Activated naive CD4-positive, alpha-beta T cell treated with anti-CD3 and anti-CD28 coated beads, Interleukin-2, amount 50 U/mL, for 72 hours (primary cell): ENCODE measurements at regions not wholly inside any gene's neighbourhood (a gene's known extent, or its start where the extent isn't known, plus 50 kb on each side); places are given as distances from the start of the nearest gene placed in this dataset.

ENCODE experiments used
- ATAC-seq, 2 donors: fragments of 150-1000 bp; cut with Tn5 transposase; 2 replicates each; pipeline ENCODE4 v1.10.0; 2021; ENCODE audit warnings: mild to moderate bottlenecking in 2 of 2, moderate library complexity in 2 of 2
- DNase-seq, 2 donors: peaks; one replicate each; pipeline ENCODE4 v3.0.0; 2021 to 2022; ENCODE audit warnings: low spot score in 2 of 2
- H3K27ac Mint-ChIP-seq, 2 donors: one replicate each; pipeline ENCODE4 v1.8.0; 2022; ENCODE audit warnings: mild to moderate bottlenecking in 2 of 2, mixed read lengths in 2 of 2
- H3K36me3 Mint-ChIP-seq, 2 donors: one replicate each; pipeline ENCODE4 v1.8.0; 2022; ENCODE audit warnings: mixed read lengths in 2 of 2
- H3K9me3 Mint-ChIP-seq, 2 donors: one replicate each; pipeline ENCODE4 v1.8.0; 2022; ENCODE audit warnings: mixed read lengths in 2 of 2

DNA sequence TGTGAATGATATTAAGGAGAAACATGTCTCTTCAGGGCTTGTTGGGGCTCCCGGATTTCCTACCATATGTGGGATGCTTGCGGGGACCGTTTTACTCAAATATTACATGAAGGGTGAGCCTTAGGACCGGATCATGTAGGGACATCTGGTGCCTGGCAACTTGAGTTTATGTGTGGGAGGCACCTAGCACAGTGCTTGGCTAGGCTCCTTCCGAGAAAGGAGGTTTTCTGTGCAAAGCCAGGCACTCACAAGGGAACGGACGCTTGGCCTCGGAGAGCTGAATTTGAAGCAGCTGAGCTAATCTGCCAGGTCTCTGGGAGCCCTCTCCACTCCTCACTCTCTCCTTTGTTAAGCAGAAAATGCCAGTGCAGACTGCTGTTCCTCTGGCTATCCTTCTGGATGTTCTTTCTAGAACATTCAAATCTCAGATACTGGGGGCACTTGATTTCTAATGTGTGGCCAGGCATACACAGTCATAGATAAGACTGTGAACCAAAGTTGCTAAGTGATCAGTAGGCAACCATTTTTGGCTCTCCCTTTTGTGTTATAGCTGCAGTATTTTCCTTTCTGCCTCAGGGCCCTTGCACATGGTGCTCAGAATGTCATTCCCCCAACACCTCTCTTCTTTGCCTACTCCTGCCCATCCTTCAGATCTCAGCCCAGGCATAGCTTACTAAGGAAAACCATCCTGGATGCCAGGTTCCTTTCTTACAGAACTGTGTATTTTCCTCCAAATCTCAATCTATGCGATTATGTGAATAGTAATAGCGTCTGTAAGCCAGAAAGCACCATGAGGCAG, 216.6 kb upstream of the CSF3R start:
- no peak for ATAC-seq
- H3K9me3 Mint-ChIP-seq = no peaks in the 10 kb centered on the region
- no peaks in the 10 kb centered on the region for H3K36me3 Mint-ChIP-seq
- no peak for DNase-seq
- H3K27ac Mint-ChIP-seq = no peak overlapping the region

DNA sequence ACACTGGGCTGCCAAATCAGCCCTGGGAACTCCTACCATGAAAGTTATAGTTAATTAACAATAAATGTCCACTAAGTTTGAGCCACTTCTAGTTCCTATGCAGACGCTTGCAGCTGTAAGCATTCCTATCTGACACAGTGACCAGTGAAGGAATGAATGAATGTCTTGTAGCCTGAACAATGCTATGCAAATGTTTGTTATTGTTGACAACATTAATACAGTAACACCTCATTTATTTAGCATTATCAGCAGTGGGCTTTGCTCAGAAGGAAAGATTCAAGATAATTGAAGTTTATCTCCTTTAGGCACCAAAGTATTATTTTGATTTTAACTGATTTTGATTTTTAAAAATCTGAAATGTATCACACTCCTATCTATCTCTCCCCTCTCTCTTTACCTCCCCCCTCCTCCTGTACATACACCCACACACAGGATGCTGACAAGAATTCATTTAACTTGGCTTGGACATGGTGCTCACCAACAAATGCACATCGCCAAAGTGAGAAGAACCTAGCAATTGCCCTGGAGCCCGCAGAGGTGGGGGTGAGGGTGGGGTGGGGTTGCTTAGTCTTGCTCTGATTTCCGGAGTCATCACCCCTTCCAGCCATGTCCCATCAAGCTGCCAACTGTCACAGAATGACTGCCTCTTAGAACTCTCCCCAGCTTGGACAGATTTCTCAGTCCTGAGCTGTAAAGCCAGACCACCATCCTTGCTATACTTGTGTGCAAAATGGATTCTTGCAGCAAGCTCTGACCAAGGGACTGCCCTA, 215.3 kb upstream of the CSF3R start:
- H3K27ac Mint-ChIP-seq = no peak overlapping the region
- ATAC-seq = no peak
- H3K36me3 Mint-ChIP-seq = no peaks in the 10 kb centered on the region
- no peak for DNase-seq
- H3K9me3 Mint-ChIP-seq = no peaks in the 10 kb centered on the region

DNA sequence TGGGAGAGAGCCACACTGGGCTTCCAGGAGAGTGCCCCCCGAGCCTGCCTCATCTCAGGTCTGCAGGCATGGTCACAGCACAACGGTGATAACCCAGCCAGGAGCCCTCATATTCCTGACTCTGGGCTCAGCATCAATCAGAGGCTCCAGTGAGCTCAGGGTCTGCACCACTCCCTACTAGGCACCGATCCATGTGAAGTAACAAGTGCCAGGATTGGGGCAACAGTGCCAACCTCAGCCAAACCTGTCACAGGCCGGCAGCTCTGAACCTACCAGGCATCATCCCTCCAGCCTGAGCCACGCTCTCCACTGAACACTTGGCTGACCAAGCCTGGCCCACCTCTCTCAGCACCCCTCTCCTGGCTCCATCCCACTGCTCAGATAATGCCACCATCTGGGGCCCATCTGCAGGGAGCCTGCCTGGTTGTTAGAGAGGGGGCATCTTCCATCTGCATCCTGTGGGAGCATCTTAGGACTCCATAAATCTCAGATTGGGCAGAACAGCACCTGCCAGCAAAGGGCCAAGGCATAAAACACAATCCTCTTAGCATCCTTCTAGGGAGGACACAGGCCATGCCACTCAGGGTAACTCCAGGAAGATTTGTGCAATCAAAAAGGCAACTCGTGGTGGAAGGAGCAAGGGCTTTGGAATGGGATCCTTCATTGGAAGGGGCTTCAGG, 213.7 kb upstream of the CSF3R start:
- no peaks in the 10 kb centered on the region for H3K36me3 Mint-ChIP-seq
- ATAC-seq (no peak), DNase-seq (no peak)
- no peaks in the 10 kb centered on the region for H3K9me3 Mint-ChIP-seq
- no peak overlapping the region for H3K27ac Mint-ChIP-seq

DNA sequence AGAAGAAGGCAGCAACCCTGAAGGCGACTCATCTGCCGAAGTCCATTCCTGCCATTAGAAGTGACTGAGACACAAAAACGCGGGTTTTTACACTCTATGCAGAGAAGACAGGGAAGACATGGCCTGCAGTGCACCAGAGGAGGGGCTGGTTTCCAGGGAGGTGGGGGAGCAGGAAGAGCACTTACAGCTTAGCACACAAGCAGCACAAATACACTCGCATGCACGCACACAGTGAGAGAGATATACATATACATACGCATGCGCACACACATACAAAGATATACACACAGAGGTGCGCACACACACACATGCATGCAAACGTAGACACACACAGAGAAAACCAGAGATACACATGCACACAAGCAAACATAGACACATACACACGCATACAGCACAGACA, 210.9 kb upstream of the CSF3R start:
- ATAC-seq (no peak), DNase-seq (no peak)
- no peaks in the 10 kb centered on the region for H3K9me3 Mint-ChIP-seq
- H3K36me3 Mint-ChIP-seq = no peaks in the 10 kb centered on the region
- no peak overlapping the region for H3K27ac Mint-ChIP-seq

DNA sequence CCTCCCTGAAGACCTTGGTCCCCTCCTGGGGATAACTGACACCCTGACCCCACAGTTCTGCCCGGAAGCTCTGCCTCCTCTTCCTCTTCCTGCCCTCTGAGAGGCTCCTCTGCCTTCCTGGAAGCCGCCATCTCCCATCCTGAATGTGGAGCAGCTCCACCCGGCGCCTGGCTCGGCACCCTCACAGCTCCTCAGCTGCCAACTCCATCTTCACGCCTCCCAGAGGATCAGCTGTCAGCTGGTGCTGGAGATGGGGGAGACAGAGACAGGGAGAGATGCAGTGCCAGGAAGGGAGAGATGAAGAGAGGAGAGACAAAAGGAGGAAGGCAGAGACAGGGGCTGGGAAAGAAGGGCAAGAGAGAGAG, 210.4 kb upstream of the CSF3R start:
- no peaks in the 10 kb centered on the region for H3K36me3 Mint-ChIP-seq
- H3K27ac Mint-ChIP-seq = peak overlapping the region in 1 of 2 donors; percentile 58
- no peaks in the 10 kb centered on the region for H3K9me3 Mint-ChIP-seq
- ATAC-seq (no peak), DNase-seq (no peak)

DNA sequence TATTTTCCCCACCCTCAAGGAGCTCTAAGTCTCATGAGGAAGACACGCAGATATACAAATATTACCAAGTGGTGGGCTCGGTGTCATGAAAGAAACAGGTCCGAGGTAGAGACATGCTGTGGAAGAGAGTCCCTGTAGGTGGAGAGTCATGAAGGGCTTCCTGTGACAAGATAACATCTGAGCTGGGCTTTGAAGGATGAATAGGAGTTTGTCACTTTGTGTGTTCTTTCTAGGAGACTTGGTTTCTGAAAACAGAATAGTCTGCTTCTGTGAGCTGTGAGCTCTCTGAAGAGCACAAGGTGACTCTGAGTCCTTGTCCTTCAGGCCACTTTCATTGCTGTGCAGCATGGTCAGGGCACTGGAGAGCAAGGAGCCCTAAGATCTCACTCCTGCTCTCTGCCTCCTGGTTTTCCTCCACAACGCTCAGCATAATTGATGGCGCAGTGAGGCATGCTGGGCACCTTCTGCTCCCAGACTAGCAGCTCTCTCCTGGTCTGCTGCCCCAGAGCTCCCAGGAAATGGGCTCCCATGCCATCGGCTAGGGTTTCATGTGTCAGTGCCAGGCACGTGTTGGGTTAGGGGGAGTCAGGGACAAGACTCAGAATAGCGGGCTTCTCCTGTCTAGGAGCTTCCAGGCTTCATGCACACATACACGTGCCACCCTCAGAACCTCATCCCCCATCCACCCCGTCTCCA, 209.9 kb upstream of the CSF3R start:
- H3K36me3 Mint-ChIP-seq = no peaks in the 10 kb centered on the region
- no peaks in the 10 kb centered on the region for H3K9me3 Mint-ChIP-seq
- ATAC-seq = no peak

DNA sequence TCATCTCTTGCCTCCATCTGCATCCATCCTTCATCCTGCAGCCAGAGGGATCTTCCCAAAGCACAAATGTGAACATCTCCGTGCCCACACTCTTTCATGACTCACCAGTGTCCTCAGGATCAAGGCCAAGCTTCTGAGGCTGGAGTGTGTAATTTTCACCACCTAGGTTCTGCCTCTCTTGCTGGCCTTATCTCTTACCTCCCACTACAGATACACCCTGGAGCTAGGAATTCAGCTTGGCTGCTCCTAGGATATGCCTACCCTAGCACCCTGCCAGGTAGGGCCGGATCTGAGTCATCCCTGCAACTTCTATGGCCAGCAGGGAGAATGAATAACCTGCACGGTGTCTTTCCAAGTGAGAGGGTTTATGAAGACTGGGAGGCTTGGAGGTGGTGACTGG, 208.7 kb upstream of the CSF3R start:
- Mint-ChIP-seq H3K27ac (no peak overlapping the region), H3K36me3 (no peaks in the 10 kb centered on the region), H3K9me3 (no peaks in the 10 kb centered on the region)
- ATAC-seq = no peak
- no peak for DNase-seq

More for the DNA sequence above, 209.9 kb upstream of the CSF3R start:
- no peak overlapping the region for H3K27ac Mint-ChIP-seq
- no peak for DNase-seq

DNA sequence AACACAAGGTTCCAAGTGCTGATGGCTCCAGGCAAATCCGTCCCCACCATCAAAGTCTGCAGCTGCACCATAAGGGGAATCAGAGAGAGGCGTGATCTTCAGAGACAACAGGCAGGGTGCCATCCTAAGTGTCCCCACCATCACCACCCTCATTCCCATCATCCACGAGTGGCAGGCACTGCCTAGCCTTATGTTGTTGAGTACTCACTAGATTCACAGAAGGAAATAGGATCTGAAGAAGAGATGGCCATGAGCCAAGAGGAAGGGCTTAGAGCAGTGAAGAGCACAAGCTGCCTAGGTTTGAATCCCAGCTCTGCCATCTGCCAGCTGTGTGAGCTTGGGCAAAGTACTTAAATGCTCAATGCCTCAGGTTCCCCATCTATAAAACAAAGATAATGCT, 207.3 kb upstream of the CSF3R start:
- H3K9me3 Mint-ChIP-seq = no peaks in the 10 kb centered on the region

DNA sequence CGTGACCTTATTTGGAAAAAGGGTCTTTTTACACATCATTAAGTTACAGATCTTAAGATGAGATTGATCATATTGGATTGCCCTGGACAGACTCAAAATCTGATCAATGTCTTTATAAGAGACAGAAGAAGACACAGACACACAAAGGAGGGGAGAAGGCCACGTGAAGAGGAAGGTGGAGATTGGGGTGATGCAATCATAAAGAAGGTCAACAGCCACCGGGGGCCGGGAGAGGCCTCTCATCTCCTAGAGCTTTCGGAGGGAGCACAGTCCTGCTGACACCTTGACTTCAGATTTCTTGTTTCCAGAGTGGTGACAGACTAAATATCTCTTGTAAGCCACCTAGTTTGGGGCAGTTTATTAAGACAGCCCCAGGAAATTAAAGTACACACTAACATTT, 204.6 kb upstream of the CSF3R start:
- Mint-ChIP-seq H3K9me3 (no peaks in the 10 kb centered on the region), H3K36me3 (no peaks in the 10 kb centered on the region), H3K27ac (no peak overlapping the region)
- ATAC-seq (no peak), DNase-seq (no peak)

More for the DNA sequence above, 207.3 kb upstream of the CSF3R start:
- Mint-ChIP-seq H3K27ac (no peak overlapping the region), H3K36me3 (no peaks in the 10 kb centered on the region)
- ATAC-seq = no peak
- DNase-seq = no peak

DNA sequence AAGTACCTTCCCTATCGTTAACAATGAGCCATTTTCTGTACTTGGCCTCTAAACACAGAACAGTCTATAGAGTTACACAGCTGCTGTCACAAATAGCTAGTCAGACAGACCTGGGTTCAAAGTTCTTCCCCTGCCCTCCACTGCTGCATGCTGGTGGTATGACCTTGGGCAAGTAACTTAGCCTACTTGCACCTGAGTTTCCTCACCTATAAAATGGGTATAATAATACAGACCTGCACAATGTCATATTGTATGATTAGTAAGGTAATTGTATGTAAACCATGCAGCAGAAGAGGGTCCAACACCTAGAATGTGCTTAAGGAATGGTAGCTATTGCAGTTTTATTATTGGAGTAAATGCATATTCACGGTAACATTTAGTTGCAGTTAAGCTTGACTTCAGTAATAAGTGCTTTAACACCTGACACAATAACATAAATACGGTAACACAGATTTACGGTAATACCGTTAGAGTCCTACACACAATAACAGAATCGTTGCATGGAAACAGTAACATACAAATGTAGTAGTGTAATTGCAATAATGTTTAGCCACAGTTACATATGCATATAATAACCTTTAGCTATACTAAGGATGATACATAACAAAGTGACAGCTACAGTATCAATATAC, 193.3 kb upstream of the CSF3R start:
- Mint-ChIP-seq H3K9me3 (peaks cover 0 to 3% of the 10 kb centered on the region in 2 donors), H3K27ac (no peak overlapping the region), H3K36me3 (no peaks in the 10 kb centered on the region)
- DNase-seq (no peak), ATAC-seq (no peak)

DNA sequence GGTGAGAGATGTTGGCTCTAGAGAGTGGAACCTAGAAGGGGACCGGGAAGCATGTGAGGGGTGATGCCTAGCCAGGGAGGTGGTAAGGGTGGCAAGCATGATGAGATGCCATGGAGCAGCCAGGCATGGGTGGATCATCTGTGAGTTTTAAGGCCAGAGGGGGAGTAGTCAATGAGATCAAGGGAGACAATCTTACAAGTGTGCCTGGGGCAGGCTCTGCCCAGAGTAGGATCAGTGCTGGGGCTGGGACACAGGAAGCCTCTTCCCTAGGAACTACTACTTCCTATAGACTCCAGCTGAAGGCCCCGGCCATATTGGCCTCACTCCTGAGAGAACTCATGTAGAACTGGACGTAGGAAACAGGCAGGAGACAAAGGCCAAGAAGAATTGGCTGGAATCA, 192.4 kb upstream of the CSF3R start:
- ATAC-seq (no peak), DNase-seq (no peak)
- peaks cover 0 to 3% of the 10 kb centered on the region in 2 donors for H3K9me3 Mint-ChIP-seq
- H3K36me3 Mint-ChIP-seq = no peaks in the 10 kb centered on the region
- H3K27ac Mint-ChIP-seq = no peak overlapping the region

DNA sequence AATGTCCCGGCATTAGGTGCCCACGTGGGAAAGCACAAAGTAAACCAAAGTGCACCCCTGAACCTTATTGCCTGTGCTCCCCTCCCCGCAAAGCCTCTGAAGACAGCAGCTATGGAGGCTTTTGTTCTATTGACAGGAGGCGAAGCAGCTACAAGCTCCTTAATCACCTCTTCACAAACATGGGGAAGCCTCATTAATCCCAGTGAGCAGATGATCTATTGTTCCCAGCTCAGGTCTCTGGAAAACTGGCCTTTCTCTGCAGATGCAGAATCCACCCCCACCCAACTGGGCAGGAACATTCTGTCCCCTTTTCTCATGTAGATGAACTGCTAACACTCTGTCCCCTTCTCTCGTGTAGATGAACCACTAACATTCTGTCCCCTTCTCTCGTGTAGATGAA, 190.5 kb upstream of the CSF3R start:
- DNase-seq (no peak), ATAC-seq (no peak)
- Mint-ChIP-seq H3K27ac (no peak overlapping the region), H3K9me3 (peaks cover 0 to 3% of the 10 kb centered on the region in 2 donors), H3K36me3 (no peaks in the 10 kb centered on the region)

DNA sequence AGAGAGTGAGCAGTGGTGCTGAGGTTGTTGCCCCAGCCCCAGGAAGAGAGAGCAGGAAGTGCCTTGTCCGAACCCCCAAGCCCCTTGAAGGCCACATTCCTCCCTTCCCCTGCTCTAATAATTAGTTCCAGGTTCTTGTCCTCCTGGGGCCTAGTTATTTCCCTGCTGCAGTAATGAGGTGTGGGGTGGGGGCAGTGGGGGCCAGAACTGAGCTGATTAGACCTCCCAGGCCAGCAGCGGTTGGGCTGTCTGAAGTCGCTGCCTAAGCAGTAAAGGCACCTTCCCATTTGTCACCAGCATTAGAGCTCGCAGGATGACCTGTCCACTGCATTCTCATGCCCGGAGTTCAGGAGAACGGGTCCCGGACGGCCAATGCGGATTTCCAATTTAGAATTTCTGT, 186.5 kb upstream of the CSF3R start:
- Mint-ChIP-seq H3K9me3 (no peaks in the 10 kb centered on the region), H3K36me3 (no peaks in the 10 kb centered on the region), H3K27ac (no peak overlapping the region)
- ATAC-seq (no peak), DNase-seq (no peak)

DNA sequence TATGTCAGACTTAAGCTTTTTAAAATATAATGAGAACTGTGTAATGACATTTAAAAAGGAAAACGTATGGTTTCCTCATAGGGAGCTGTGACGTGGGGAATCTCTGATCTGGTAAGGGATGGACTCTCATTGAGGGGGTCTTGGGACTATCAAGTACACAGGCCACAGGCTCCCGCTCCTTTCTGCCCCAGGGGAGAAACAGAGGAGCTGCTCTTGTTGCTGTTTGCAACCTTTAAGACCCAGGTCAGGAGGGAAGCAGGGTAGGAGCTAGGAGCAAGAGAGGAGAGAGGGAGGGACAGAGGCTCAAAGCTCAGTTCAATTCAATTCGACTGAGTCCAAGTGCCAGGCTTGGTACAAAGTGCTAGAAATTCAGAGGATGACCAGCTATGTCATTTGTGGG, 185.1 kb upstream of the CSF3R start:
- DNase-seq = no peak
- H3K36me3 Mint-ChIP-seq = no peaks in the 10 kb centered on the region
- H3K27ac Mint-ChIP-seq = no peak overlapping the region
- ATAC-seq = no peak
- H3K9me3 Mint-ChIP-seq = no peaks in the 10 kb centered on the region

DNA sequence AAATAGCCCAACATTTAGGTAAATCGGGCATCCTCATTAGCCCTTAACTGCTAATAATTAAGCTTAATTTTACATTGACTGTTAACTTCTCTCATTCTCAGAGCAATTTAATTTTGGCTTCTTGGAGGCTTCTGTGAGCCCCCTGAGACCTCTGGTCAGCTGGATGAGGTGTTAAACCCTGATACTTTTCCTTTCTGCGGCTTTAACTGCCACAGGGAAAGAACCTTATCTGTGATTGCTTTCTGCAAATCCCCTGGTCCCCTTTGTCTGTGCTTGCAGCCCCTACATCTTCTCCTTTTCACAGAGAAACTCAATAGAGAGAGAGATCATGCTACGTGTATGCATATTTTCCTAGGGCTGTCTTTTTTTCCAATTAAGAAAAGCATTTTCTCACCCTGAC, 184.5 kb upstream of the CSF3R start:
- H3K27ac Mint-ChIP-seq = no peak overlapping the region
- no peaks in the 10 kb centered on the region for H3K9me3 Mint-ChIP-seq
- DNase-seq (no peak), ATAC-seq (no peak)
- H3K36me3 Mint-ChIP-seq = no peaks in the 10 kb centered on the region

DNA sequence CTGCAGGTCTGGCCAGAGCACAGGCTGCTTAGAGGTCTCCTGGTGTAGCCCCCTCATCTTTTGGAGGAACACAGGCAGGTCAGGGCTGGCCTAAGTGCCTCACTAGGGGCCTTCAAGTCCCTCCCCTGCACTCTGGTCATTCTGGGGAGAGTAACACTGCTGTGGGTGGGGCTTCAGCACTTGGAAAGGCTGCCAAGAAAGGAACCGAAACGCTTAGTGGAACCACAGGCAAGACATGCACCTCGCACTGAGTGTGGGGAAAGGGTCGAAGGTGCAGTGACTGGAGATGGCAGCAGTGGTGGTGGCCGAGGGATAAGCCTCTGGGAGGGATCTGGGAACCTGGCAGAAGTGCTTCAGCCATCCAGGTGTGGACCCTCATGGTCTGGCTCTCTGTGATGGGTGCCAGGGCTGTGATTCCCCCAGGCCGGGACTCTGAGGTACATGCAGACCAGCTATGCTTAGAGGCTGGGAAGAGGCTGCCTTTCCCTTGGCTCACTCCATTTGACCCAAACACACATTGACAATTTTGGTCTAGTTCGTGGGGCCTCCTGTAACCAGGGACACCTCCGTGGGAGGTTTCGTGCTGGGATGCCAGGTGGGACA, 182.9 kb upstream of the CSF3R start:
- Mint-ChIP-seq H3K9me3 (no peaks in the 10 kb centered on the region), H3K27ac (no peak overlapping the region), H3K36me3 (no peaks in the 10 kb centered on the region)
- ATAC-seq (no peak), DNase-seq (no peak)
